Suprapubic skin (tissue), 4 donors: ENCODE measurements at regions not wholly inside any gene's neighbourhood (a gene's known extent, or its start where the extent isn't known, plus 50 kb on each side); places are given as distances from the start of the nearest gene placed in this dataset.

ENCODE experiments used
- DNase-seq, 2 donors: peaks; one replicate each; pipeline ENCODE4 v3.0.0-alpha.2; 2019; ENCODE audit warnings: low spot score in 2 of 2
- H3K27ac ChIP-seq: fragments of 200-600 bp; sonication (generic); one replicate; pipeline ENCODE4 v1.5.1; 2019
- H3K27me3 ChIP-seq: fragments of 200-600 bp; sonication (generic); one replicate; pipeline ENCODE4 v1.5.1; 2019
- H3K36me3 ChIP-seq: fragments of 200-600 bp; sonication (generic); one replicate; pipeline ENCODE4 v1.5.1; 2019
- H3K4me1 ChIP-seq: fragments of 200-600 bp; sonication (generic); one replicate; pipeline ENCODE4 v1.5.1; 2019
- H3K4me3 ChIP-seq: fragments of 200-600 bp; sonication (generic); one replicate; pipeline ENCODE4 v1.5.1; 2019; ENCODE audit warnings: mild to moderate bottlenecking
- H3K9me3 ChIP-seq: fragments of 200-600 bp; sonication (generic); one replicate; pipeline ENCODE4 v1.5.1; 2019
- CTCF ChIP-seq, 2 donors: fragments of 200-600 bp in 1 of 2; fragments of 450-650 bp in 1 of 2; sonication (generic) in 1 of 2; IDR thresholded peaks; one replicate each; pipeline ENCODE4 v1.5.1; 2016 to 2019; ENCODE audit warnings: antibody characterized with exemption in 2 of 2, mild to moderate bottlenecking in 1 of 2, moderate library complexity in 1 of 2
- EP300 ChIP-seq: sonication (generic); formaldehyde crosslinking; IDR thresholded peaks from one replicate; pipeline ENCODE4 v1.6.1; 2017; ENCODE audit warnings: antibody characterized with exemption
- POLR2A ChIP-seq, 2 donors: fragments of 450-650 bp; IDR thresholded peaks; one replicate each; pipeline ENCODE4 v1.6.1; 2017; ENCODE audit warnings: antibody characterized with exemption in 2 of 2, mild to moderate bottlenecking in 2 of 2, moderate library complexity in 2 of 2
- POLR2AphosphoS5 ChIP-seq, 3 donors: sonication (generic); formaldehyde crosslinking; IDR thresholded peaks; one replicate each; pipeline ENCODE4 v1.6.1; 2017; ENCODE audit warnings: antibody characterized with exemption in 3 of 3
- WGBS: methylation state at CpG from one replicate; pipeline ENCODE4 v1.1.5; 2018; 5-methylcytosine and 5-hydroxymethylcytosine counted together

- WGBS, result 91% methylated on average over 5 of the region's 5 CpGs
- no peak overlapping the region for H3K4me3 ChIP-seq
- TF ChIP-seq POLR2AphosphoS5 (IDR thresholded peaks at IDR 0.05) (no peak), CTCF (IDR thresholded peaks at IDR 0.05) (no peak), EP300 (no peak), POLR2A (IDR thresholded peaks at IDR 0.05) (no peak)
Measured at GRCh38 chr10:61846370-61847031, 55.0 kb upstream of the ARID5B start.

GRCh38 chr10:61847087-61847486 is 54.4 kb upstream of the ARID5B start:
- 67% methylated on average over 2 of the region's 2 CpGs for WGBS
- H3K27ac ChIP-seq, result no peak overlapping the region
- no peaks in the 10 kb centered on the region for H3K36me3 ChIP-seq
- H3K9me3 ChIP-seq, result no peaks in the 10 kb centered on the region
- no peak for DNase-seq
- no peak for TF ChIP-seq EP300
- TF ChIP-seq POLR2AphosphoS5 (IDR thresholded peaks at IDR 0.05), result no peak
- no peak for TF ChIP-seq POLR2A (IDR thresholded peaks at IDR 0.05)
- no peak for TF ChIP-seq CTCF (IDR thresholded peaks at IDR 0.05)
- H3K27me3 ChIP-seq, result no peaks in the 10 kb centered on the region
- H3K4me1 ChIP-seq, result no peaks in the 10 kb centered on the region
- no peak overlapping the region for H3K4me3 ChIP-seq

More at GRCh38 chr10:61846370-61847031, 55.0 kb upstream of the ARID5B start:
- no peaks in the 10 kb centered on the region for H3K4me1 ChIP-seq
- no peak for DNase-seq
- no peaks in the 10 kb centered on the region for H3K36me3 ChIP-seq
- H3K27ac ChIP-seq, result no peak overlapping the region
- H3K9me3 ChIP-seq, result no peaks in the 10 kb centered on the region
- no peaks in the 10 kb centered on the region for H3K27me3 ChIP-seq

GRCh38 chr10:61847640-61848039 is 53.9 kb upstream of the ARID5B start:
- 94% methylated on average over 2 of the region's 2 CpGs for WGBS
- Histone ChIP-seq H3K4me1 (no peaks in the 10 kb centered on the region), H3K27ac (no peak overlapping the region), H3K36me3 (no peaks in the 10 kb centered on the region), H3K9me3 (no peaks in the 10 kb centered on the region), H3K4me3 (no peak overlapping the region), H3K27me3 (no peaks in the 10 kb centered on the region)
- TF ChIP-seq POLR2AphosphoS5 (IDR thresholded peaks at IDR 0.05) (no peak), CTCF (IDR thresholded peaks at IDR 0.05) (no peak), POLR2A (IDR thresholded peaks at IDR 0.05) (no peak), EP300 (no peak)
- no peak for DNase-seq

DNA sequence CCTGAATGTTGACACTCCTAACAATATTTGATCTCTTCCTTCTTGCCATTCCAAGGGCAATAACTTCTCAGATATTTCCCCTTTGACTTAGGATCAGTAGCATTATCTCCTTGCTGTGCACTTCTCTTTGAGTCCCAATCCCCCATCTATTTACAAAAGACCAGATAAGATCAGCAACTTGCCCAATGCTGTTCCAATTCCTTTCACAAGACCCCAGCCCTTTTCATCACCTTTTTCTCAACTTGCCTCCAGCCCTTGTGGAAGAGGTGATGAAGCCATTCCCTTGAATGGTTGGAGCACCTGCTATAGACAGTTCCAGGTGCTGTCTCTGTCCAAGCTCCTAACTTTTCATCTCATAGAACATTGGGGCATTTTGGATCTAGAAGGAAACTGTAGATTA is 51.1 kb upstream of the ARID5B start:
- H3K27me3 ChIP-seq, result no peaks in the 10 kb centered on the region
- no peaks in the 10 kb centered on the region for H3K4me1 ChIP-seq
- no peaks in the 10 kb centered on the region for H3K36me3 ChIP-seq
- no peak for DNase-seq
- no peaks in the 10 kb centered on the region for H3K9me3 ChIP-seq
- no peak overlapping the region for H3K27ac ChIP-seq
- TF ChIP-seq POLR2A (IDR thresholded peaks at IDR 0.05), result no peak
- no peak for TF ChIP-seq CTCF (IDR thresholded peaks at IDR 0.05)
- TF ChIP-seq EP300, result no peak
- no peak for TF ChIP-seq POLR2AphosphoS5 (IDR thresholded peaks at IDR 0.05)
- H3K4me3 ChIP-seq, result no peak overlapping the region
